GM19455 (cell line): ENCODE measurements at regions not wholly inside any gene's neighbourhood (a gene's known extent, or its start where the extent isn't known, plus 50 kb on each side); places are given as distances from the start of the nearest gene placed in this dataset.
"Not testable (repeated sequence)": the region's sequence is repeated elsewhere in the genome, so short reads cannot be mapped to it uniquely, and the experiment has no call there.

Experiments used
- ATAC-seq: cut with Tn5 transposase; IDR thresholded peaks from one replicate; pipeline ENCODE4 v1.9.1; 2021; ENCODE audit not compliant: unreplicated experiment

GRCh38 chr3:71990545-71990944 is 205.6 kb upstream of the PROK2 start:
- ATAC-seq: no peak

GRCh38 chr3:71989165-71989564 is 204.2 kb upstream of the PROK2 start:
- no peak for ATAC-seq

DNA sequence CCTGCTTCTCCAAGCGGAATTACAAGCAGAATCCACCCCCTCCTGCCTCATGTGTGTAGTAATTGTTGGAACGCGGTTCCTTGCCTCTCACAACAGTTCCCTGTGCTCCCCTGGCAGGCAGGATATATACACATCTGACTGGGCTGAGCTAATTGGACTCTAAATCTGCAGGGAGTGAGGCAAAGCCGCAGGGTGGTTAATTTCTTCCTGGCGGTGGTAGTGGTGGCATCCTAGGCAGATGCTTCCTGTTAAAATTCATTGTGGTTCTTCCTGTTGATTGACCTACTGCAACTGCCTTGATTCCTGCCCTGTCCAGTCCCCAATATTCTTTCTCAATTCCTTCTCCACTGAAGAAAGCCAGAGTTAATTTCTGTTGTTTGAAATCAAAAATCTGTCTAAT is 202.9 kb upstream of the PROK2 start:
- no peak for ATAC-seq

- ATAC-seq: no peak
Observed at GRCh38 chr3:71987089-71987735, 202.3 kb upstream of the PROK2 start.

GRCh38 chr3:71986606-71987005 is 201.7 kb upstream of the PROK2 start:
- ATAC-seq: no peak

GRCh38 chr3:71984843-71985613 is 200.1 kb upstream of the PROK2 start:
- peak; percentile 89 for ATAC-seq

- no peak for ATAC-seq
Observed at GRCh38 chr3:71983694-71984093, 198.7 kb upstream of the PROK2 start.

DNA sequence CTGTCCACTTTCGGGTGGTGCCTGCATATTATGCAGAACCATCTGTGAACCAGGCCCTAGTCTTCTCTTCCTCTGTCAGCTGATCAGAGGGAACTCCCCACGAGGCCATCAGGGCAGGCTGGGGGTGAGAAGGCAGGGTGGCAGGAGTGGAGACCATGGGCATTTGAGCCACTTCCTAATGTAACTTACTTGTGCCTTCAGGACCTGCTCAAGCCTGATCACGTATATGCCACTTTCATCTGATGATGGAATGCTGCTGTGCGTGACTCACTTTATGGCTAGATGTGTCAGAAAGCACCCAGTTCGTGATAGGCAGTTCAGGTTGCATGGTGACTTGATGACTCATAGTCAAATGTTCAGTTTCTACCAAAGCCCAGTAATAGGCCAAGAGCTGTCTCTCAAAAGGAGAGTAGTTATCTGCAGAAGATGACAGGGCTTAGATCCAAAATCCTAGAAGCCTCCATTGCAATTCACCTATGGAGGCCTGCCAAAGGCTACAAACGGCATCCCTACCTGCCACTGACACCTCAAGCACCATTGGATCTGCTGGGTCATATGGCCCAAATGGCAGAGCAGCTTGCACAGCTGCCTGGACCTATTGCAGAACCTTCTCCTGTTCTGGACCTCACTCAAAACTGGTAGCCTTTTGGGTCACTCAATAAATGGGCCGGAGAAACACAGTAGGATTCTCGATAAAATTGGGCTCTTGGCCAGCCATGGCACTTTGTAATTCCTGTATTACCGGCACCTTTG is 197.7 kb upstream of the PROK2 start:
- ATAC-seq: not testable (repeated sequence)

DNA sequence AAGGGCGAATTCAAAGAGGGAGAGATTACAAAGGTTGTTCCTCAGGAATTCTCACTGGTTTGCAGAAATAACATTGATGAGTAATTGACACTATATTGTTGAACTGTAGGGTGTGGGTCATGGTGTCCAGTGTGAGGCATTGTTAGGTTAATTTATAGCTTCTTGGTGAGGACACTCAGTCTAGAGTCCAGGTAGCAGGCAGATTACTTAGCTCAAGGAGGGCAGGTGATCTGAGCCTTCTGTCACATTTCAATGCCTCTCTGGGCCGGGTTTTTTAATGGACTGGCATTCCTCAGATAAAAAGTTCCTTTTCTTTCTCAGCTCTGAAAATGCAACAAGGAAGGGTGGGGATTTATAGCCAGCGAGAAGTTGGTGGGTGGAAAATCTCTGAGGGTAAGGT is 194.2 kb upstream of the PROK2 start:
- no peak for ATAC-seq

DNA sequence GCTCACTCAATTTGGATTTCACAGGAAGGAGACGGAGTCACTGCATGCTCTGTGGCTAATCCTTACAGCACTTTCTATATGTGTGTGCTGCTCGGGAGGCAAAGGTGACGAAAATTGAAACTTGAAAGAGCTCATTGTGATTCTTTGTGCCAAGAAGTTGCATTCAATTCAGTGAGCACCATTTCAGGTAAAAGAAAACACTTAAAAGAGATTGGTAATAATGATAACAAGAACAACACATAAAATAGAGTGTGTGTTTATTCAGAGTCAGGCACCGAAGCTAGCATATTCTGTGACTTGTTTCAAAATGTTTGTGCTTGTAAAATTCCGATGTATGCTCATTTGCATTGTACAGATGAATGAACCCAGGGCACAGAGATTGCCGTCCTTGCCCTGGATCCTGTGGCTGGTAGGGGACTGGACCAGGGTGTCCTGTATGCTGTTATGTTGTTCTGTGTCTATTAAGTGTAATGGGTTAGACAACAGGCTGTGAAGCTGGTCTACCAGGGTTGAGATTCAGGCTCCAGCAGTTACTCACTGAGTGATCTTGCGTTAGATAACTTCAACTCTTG is 193.3 kb upstream of the PROK2 start:
- peak; percentile 88 for ATAC-seq

DNA sequence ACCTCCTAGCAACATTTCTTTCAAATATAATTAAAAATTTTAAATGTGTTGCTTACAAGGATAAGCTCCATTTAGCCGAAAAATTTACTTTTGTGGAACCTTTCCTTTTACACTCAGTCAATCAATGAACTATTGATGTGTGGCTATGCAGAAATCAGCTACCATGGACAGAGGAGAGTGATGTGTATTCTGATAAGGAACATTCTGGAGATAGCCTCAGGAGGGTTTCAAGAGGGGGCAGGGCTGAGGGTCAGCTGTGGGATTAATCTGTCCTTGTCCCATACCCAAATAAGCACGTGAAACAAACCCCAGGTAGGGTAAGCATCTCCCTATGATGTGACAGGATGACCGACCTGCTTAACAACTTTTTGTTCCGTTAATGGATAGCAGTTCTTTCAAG is 192.6 kb upstream of the PROK2 start:
- no peak for ATAC-seq

DNA sequence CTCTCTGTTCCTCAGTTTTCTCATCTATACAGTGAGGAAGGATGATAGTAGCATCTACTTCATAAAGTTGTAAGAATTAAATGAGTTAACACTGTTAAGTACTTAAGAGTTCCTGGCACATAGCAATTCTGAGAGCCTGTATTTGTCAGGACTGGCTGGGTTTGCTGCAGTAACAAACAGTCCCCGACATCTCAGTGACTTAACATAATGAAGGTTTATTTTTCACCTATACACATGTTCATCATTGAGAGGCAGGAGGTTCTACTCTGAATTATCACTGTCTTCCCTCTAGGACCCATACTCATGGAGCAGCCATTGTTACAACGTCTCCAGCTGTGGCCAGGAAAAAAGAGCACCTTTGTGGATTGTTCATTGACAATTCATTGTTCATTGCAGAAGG is 190.6 kb upstream of the PROK2 start:
- no peak for ATAC-seq

DNA sequence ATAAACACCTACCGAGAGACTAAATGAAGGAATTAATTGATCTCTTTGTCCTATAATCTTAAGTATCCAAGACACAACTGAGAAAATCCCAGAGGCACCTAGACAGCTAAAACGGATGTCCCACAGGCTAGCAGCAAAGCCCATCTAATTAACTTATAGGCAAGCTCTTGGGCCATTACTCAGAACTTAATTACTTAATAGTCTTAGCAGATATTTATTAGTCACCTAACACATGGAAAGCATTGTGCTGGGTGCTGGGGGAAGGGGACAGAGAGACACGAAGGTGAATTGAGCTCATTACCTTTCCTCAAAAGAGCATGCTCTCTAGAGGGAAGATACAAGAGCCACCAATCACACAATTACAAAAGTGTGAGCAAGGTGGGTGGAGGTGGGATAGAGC is 189.8 kb upstream of the PROK2 start:
- no peak for ATAC-seq

- ATAC-seq: no peak
Observed at GRCh38 chr3:71973274-71974030, 188.5 kb upstream of the PROK2 start.

GRCh38 chr3:71972031-71972430 is 187.1 kb upstream of the PROK2 start:
- ATAC-seq: no peak

DNA sequence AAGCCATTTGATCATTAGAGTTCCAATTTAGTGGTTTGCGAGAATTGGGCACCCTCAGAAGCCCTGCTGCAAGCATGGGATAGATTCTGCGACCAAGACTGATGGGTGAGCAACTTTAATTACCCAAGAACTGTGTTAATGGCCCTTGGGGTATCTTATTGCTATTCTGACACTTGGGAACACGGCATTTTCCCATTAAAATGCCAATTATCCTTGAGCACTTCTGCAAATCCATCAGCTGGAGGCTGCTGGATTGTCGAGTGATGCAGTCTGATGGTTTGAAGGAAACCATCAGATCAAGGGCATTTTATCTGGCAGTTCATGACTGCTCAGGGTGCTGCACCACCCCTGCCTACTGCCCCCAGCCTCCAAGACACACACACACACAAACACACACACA is 183.6 kb upstream of the PROK2 start:
- ATAC-seq: no peak

DNA sequence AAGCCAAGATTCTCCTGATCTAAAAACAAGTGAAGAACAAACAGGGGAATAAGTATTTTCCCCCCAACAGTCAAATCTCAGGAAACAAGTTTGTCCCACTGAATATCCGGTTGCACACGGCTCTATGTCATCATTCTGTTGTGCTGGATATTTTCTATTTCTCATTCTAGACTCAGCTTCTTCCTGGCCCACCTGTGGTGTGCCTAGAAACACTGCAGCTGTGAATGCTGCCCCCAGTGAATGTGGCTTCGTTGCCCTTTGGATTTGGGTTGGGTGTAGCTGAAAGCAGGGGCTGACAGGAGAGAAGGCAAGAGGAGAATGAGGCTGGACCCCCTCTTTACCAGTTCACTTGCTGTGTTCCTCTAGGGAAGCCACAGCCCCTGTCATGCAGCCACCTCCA is 181.2 kb upstream of the PROK2 start:
- no peak for ATAC-seq

- ATAC-seq: no peak
Observed at GRCh38 chr3:71964170-71964569, 179.2 kb upstream of the PROK2 start.

DNA sequence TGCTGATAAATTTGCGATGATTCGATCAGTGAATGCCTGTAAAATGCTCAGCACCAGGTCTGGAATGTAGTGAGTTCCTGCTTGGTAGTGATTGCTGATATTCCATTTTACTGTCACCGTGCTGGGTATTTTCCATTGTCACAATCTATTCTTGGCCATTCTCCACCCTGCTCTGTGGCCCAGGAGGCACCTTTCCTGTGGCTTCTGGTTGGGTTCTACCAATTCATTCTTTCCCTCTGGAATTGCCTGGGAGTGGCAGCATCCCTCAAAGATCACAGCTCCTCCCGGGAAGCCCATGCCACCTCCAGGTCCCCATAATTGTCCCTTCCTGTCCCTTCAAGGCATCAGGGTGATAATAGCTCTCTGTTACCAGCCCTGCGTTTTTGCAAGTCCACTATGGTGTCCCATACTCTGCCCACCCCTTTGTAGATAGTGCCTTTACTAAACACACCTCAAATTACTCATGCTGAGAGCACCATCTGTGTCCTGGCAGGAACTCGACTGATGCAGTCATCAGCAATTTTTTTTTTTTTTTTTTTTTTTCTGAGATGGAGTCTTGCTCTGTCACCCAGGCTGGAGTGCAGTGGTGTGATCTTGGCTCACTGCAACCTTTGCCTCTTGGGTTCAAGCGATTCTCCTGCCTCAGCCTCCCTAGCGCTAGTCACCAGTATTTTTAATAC is 177.8 kb upstream of the PROK2 start:
- ATAC-seq: no peak

DNA sequence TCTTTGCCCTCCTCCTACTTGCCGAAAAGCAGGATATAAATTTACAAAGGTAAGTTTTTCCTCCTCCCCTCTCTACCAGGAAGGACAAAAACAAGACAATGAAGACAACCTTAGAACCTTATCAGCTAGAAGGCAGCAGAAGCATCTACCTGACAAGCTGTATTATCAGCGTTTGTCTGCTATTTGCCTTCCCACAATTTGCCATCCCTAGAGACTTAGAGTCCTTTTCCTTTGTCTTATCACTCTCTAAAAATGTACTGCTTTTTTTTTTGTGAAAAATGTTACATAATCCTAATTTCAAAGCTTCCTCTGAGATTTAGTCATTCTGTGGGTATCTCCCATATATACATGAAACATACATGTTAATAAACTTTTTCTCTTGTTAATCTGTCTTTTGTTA is 176.9 kb upstream of the PROK2 start:
- no peak for ATAC-seq
